ENCODE measurements at regions not wholly inside any gene's neighbourhood (a gene's known extent, or its start where the extent isn't known, plus 50 kb on each side); places are given as distances from the start of the nearest gene placed in this dataset.

DNA sequence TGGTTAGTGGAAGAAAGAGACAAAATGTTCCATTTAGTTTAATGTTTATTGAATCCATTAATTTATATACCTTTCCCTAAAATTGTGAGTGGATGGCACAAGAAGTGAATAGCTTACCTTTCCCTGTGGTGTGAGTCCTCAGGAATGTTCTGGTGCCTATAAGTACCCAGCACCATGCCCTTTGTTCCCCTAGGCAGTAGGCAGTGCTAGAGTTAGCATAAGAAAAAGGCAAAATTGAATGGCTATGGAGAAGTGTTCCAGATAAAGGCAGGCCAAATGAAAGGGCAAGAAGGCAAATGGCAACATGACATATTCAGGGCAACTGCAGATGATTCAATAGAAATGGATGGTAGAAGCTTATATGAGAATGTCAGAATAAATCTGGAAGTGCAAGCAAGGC lies 370.8 kb upstream of the PTGER4 start:
- H3K4me3 ChIP-seq (replicated peaks in 1 of 2; ENCODE audit: low read depth in 2 of 2, low read length in 2 of 2), result no peak overlapping the region
- DNase-seq (ENCODE audit: low read depth in 2 of 2), result no peak
- TF ChIP-seq, protein P1, sequence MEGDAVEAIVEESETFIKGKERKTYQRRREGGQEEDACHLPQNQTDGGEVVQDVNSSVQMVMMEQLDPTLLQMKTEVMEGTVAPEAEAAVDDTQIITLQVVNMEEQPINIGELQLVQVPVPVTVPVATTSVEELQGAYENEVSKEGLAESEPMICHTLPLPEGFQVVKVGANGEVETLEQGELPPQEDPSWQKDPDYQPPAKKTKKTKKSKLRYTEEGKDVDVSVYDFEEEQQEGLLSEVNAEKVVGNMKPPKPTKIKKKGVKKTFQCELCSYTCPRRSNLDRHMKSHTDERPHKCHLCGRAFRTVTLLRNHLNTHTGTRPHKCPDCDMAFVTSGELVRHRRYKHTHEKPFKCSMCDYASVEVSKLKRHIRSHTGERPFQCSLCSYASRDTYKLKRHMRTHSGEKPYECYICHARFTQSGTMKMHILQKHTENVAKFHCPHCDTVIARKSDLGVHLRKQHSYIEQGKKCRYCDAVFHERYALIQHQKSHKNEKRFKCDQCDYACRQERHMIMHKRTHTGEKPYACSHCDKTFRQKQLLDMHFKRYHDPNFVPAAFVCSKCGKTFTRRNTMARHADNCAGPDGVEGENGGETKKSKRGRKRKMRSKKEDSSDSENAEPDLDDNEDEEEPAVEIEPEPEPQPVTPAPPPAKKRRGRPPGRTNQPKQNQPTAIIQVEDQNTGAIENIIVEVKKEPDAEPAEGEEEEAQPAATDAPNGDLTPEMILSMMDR (IDR thresholded peaks at IDR 0.05; ENCODE audit: low read depth, low read length), result no peak

DNA sequence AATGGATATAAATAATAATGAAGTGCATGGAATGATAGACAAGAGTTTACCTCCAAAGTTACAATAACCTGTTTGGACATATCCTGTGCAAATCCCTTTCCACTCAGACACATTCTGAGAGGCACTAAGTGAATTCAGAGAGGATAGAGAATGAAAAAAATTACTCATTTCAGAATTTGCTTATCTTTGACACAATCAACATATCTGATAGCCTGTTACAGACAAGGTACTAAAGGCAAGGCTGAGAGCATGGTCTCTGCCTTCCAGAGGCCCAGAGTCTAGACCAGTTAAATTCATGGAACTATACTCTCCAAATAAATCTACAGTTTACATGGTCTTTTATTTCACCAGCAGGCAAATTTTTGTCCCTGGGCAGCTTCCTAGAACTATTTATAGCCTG lies 371.8 kb upstream of the PTGER4 start:
- TF ChIP-seq, protein P1 (IDR thresholded peaks at IDR 0.05; ENCODE audit: low read depth, low read length), result no peak
- H3K4me3 ChIP-seq (replicated peaks in 1 of 2; ENCODE audit: low read depth in 2 of 2, low read length in 2 of 2), result no peak overlapping the region
- DNase-seq (ENCODE audit: low read depth in 2 of 2), result no peak

DNA sequence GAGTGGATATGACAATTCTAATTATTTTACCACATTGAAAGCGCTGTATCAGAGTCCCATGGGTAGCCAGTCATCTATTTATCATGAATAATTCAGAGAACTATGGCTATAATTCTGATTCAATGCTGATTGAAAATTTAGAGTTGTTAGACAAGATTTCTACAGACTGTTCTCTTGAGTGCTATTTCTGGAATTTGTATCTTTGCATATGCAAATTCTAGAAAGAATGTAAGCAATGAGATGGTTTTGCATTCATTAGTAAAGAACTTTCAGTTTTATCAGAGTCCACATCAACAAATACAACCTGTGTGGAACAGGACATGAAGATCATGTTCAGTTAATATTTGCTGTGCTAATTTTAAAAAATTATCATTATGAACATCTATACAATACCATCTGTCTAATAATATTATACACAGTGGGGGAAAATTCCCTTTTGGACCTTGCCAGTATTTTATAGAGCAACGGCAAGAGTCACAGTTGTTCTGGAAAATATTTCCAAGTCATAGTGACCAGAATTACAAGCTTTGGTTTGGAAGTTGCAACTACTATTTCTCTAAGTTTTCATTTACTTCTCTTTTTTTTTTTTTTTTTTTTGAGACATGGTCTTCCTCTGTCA lies 372.7 kb upstream of the PTGER4 start:
- TF ChIP-seq, protein P1 (IDR thresholded peaks at IDR 0.05; ENCODE audit: low read depth, low read length), result no peak
- no peak for DNase-seq (ENCODE audit: low read depth in 2 of 2)
- no peak overlapping the region for H3K4me3 ChIP-seq (replicated peaks in 1 of 2; ENCODE audit: low read depth in 2 of 2, low read length in 2 of 2)

DNA sequence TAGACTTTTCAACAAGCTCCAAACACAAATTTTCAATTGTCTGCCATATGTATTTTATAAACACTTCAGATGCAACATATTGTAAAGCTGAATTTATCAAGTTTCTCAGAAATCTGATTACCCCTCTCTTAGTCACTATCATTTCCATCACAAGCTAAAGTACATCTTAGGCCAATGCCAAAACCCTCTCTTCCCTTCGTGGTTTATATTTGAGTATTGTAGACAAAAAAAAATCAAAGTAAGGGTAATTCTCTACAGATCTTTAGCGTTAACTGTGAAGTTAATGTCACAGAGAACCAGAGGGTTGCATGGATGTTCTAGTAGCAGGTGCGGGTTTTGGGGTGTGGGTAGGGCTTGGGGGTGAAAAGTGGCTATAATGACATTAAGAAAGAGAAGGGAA lies 387.7 kb upstream of the PTGER4 start:
- TF ChIP-seq, protein P1 (IDR thresholded peaks at IDR 0.05; ENCODE audit: low read depth, low read length), result no peak
- no peak overlapping the region for H3K4me3 ChIP-seq (replicated peaks in 1 of 2; ENCODE audit: low read depth in 2 of 2, low read length in 2 of 2)
- DNase-seq (ENCODE audit: low read depth in 2 of 2), result no peak

DNA sequence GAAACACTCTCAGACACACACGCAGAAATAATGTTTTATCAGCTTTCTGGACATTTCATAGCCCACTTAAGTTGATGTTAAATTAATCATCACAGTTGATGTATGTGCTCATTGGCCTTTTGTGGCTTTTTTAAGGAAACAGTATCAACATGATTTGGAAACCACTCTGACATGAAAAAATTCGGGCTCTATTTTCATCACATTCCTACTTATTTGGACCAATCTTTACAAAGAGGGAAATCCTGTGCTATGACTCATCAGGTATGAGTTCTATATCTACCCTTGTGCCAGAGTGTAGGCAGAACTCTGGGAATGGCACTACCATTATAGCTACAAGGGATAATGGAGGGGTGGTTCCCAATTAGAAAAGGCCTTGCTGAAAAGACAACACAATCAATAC lies 388.4 kb upstream of the PTGER4 start:
- peak; percentile 1 to 68 for DNase-seq (ENCODE audit: low read depth in 2 of 2)
- TF ChIP-seq, protein P1 (IDR thresholded peaks at IDR 0.05; ENCODE audit: low read depth, low read length), result no peak
- no peak overlapping the region for H3K4me3 ChIP-seq (replicated peaks in 1 of 2; ENCODE audit: low read depth in 2 of 2, low read length in 2 of 2)

DNA sequence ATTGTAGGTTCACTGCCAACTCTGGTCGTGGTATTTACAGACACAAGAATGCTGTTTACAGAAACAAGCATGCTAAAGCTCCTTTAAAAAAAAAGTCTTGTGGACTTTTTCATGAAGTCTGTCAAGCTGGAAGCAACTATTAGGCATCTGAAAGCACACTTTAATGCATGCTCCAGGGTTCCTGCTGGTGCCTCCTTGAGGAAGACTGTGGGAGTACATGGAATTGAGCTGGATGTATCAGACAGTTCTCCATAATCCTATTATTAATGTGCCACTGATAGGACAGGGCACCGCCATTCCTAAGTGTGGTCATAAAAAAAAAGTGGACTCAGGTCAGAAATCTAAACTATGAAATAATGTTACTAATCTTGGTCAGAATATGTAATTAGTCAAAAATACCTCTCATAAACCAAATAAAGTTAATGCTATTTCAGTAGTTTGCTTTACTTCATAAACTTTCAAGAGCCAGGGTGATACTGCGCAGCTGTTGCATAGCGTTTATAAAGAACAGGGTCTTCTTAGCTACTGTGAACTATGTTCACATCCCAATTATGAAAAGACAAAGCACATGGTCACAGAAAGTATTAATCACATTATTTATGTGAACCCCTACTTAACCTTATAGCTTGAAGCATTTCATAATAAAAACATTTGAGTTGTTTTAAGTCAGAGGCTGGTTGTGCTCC lies 390.8 kb upstream of the PTGER4 start:
- TF ChIP-seq, protein P1 (IDR thresholded peaks at IDR 0.05; ENCODE audit: low read depth, low read length), result peak; percentile 28
- H3K4me3 ChIP-seq (replicated peaks in 1 of 2; ENCODE audit: low read depth in 2 of 2, low read length in 2 of 2), result no peak overlapping the region
- no peak for DNase-seq (ENCODE audit: low read depth in 2 of 2)
